Panc1 (cell line): ENCODE measurements at regions not wholly inside any gene's neighbourhood (a gene's known extent, or its start where the extent isn't known, plus 50 kb on each side); places are given as distances from the start of the nearest gene placed in this dataset.

Experiments used
- ATAC-seq: fragments of 200-7000 bp; cut with Tn5 transposase; 2 replicates; pipeline ENCODE4 v1.9.1; 2020; ENCODE audit warnings: mild to moderate bottlenecking, moderate library complexity
- BruUV-seq: library from RNA; stranded (reverse); fragments of 400-500 nt; replicated peaks from 2 replicates; lab custom pipeline; 2021; lab: Mats Ljungman, UMichigan
- CTCF ChIA-PET: fragments of 300-600 bp; sonication (Branson Sonifier 250); formaldehyde crosslinking; loops from one replicate; lab custom pipeline; 2022; ENCODE audit warnings: antibody characterized with exemption; lab: Charles Lee
- POLR2A ChIA-PET: fragments of 300-600 bp; sonication (Branson Sonifier 250); formaldehyde crosslinking; loops from one replicate; lab custom pipeline; 2022; ENCODE audit warnings: antibody characterized with exemption; lab: Charles Lee
- DNase-seq: peaks from one replicate; pipeline ENCODE4 v3.0.0-alpha.2; 2010; ENCODE audit warnings: low read depth, low spot score
- H3K27ac ChIP-seq: 2 replicates; pipeline ENCODE4 v1.5.1; 2011; ENCODE audit warnings: mild to moderate bottlenecking, low read length, inconsistent platforms
- H3K27me3 ChIP-seq: fragments of 200-500 bp; sonication (Bioruptor generic); 2 replicates; pipeline ENCODE4 v1.6.0; 2014; ENCODE audit warnings: low read length, inconsistent platforms; ENCODE audit not compliant: control insufficient read depth, insufficient read depth
- H3K36me3 ChIP-seq: fragments of 200-500 bp; sonication (Bioruptor generic); 2 replicates; pipeline ENCODE4 v1.5.1; 2014; ENCODE audit warnings: inconsistent platforms, mild to moderate bottlenecking, low read length, moderate library complexity; ENCODE audit not compliant: control insufficient read depth, insufficient read depth
- H3K4me1 ChIP-seq: 2 replicates; pipeline ENCODE4 v1.5.1; 2011; ENCODE audit warnings: inconsistent platforms, mild to moderate bottlenecking, low read length, moderate library complexity; ENCODE audit not compliant: control insufficient read depth, insufficient read depth
- H3K4me3 ChIP-seq, 2 experiments: 2 replicates each; pipeline ENCODE4 v1.5.1; 2011 to 2012; ENCODE audit warnings: low read depth in 2 of 2, low read length in 2 of 2, mild to moderate bottlenecking in 2 of 2, inconsistent platforms in 1 of 2, moderate library complexity in 1 of 2
- H3K9me3 ChIP-seq: fragments of 200-500 bp; sonication (Bioruptor generic); 2 replicates; pipeline ENCODE4 v1.5.1; 2014; ENCODE audit warnings: low read depth, mild to moderate bottlenecking, inconsistent platforms, low read length, moderate library complexity; ENCODE audit not compliant: control insufficient read depth, insufficient read depth
- POLR2AphosphoS5 ChIP-seq: IDR thresholded peaks from 2 replicates; pipeline ENCODE4 v1.6.1; 2012; ENCODE audit warnings: mild to moderate bottlenecking, low read depth, low read length, moderate library complexity
- SIN3A ChIP-seq: IDR thresholded peaks from 2 replicates; pipeline ENCODE4 v1.6.1; 2012; ENCODE audit warnings: low read depth, mild to moderate bottlenecking, low read length, moderate library complexity, borderline replicate concordance; ENCODE audit not compliant: insufficient read depth
- TCF7L2 ChIP-seq: IDR thresholded peaks from 2 replicates; pipeline ENCODE4 v1.6.1; 2011; ENCODE audit warnings: mild to moderate bottlenecking, low read depth, low read length, inconsistent platforms
- in situ Hi-C: cut with HindIII; loops from 2 replicates; pipeline ENCODE4 v1.10.0; 2016; ENCODE audit warnings: low sequenced_read_pairs, low pct_unique_long_range_greater_than_20kb
- intact Hi-C: fragments of 100-400 bp; cut with micrococcal nuclease; formaldehyde crosslinking; loops from one replicate; pipeline ENCODE4 v1.10.0; 2022; ENCODE audit not compliant: unreplicated experiment
- TF ChIP-seq, protein P1 (sequence below), 2 experiments: IDR thresholded peaks; 2 replicates each; pipeline ENCODE4 v1.6.1; 2011 to 2012; ENCODE audit warnings: low read depth in 2 of 2, control low read depth in 1 of 2, low read length in 1 of 2, mild to moderate bottlenecking in 1 of 2, moderate library complexity in 1 of 2; ENCODE audit not compliant: insufficient read depth in 1 of 2
- TF ChIP-seq, protein P2 (sequence below): fragments of 450-650 bp; IDR thresholded peaks from 2 replicates; pipeline ENCODE4 v1.5.1; 2017; ENCODE audit warnings: mild to moderate bottlenecking

DNA sequence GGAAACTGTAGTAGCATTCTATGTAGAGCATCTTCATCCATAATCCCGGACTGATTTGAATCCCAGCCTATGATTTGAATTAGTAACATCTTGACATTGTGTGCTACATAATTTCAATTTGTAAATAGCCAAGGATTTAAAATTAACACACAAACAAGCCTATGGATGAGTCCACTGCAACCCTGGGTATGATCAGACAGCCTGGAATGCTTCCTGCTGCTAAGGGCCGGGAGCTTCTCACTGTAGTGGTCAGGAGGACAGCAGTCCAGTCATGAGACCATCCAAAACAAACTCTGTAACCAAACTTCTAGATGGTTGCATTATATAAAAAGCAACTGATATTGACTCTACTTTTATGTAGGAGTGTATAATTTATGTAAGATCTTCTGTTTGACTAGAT is 539.3 kb downstream of the MTRR start:
- in situ Hi-C loops (no loop called here), intact Hi-C loops (no loop called here)
- H3K27me3 ChIP-seq: no peaks in the 10 kb centered on the region
- BruUV-seq: no TSS peak
- no peaks in the 10 kb centered on the region for H3K4me1 ChIP-seq
- POLR2A ChIA-PET: no interaction called here
- CTCF ChIA-PET: no interaction called here
- ATAC-seq (no peak), DNase-seq (no peak)
- no peak overlapping the region for H3K4me3 ChIP-seq
- no peaks in the 10 kb centered on the region for H3K9me3 ChIP-seq
- H3K27ac ChIP-seq: no peak overlapping the region
- TF ChIP-seq TCF7L2 (no peak), POLR2AphosphoS5 (no peak), SIN3A (no peak)
- TF ChIP-seq, protein P1, sequence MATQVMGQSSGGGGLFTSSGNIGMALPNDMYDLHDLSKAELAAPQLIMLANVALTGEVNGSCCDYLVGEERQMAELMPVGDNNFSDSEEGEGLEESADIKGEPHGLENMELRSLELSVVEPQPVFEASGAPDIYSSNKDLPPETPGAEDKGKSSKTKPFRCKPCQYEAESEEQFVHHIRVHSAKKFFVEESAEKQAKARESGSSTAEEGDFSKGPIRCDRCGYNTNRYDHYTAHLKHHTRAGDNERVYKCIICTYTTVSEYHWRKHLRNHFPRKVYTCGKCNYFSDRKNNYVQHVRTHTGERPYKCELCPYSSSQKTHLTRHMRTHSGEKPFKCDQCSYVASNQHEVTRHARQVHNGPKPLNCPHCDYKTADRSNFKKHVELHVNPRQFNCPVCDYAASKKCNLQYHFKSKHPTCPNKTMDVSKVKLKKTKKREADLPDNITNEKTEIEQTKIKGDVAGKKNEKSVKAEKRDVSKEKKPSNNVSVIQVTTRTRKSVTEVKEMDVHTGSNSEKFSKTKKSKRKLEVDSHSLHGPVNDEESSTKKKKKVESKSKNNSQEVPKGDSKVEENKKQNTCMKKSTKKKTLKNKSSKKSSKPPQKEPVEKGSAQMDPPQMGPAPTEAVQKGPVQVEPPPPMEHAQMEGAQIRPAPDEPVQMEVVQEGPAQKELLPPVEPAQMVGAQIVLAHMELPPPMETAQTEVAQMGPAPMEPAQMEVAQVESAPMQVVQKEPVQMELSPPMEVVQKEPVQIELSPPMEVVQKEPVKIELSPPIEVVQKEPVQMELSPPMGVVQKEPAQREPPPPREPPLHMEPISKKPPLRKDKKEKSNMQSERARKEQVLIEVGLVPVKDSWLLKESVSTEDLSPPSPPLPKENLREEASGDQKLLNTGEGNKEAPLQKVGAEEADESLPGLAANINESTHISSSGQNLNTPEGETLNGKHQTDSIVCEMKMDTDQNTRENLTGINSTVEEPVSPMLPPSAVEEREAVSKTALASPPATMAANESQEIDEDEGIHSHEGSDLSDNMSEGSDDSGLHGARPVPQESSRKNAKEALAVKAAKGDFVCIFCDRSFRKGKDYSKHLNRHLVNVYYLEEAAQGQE (IDR thresholded peaks at IDR 0.05; ENCODE audit: insufficient read depth in 1 of 2, low read depth in 2 of 2, low read length in 1 of 2): no peak
- TF ChIP-seq, protein P2, sequence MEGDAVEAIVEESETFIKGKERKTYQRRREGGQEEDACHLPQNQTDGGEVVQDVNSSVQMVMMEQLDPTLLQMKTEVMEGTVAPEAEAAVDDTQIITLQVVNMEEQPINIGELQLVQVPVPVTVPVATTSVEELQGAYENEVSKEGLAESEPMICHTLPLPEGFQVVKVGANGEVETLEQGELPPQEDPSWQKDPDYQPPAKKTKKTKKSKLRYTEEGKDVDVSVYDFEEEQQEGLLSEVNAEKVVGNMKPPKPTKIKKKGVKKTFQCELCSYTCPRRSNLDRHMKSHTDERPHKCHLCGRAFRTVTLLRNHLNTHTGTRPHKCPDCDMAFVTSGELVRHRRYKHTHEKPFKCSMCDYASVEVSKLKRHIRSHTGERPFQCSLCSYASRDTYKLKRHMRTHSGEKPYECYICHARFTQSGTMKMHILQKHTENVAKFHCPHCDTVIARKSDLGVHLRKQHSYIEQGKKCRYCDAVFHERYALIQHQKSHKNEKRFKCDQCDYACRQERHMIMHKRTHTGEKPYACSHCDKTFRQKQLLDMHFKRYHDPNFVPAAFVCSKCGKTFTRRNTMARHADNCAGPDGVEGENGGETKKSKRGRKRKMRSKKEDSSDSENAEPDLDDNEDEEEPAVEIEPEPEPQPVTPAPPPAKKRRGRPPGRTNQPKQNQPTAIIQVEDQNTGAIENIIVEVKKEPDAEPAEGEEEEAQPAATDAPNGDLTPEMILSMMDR: no peak
- no peaks in the 10 kb centered on the region for H3K36me3 ChIP-seq

DNA sequence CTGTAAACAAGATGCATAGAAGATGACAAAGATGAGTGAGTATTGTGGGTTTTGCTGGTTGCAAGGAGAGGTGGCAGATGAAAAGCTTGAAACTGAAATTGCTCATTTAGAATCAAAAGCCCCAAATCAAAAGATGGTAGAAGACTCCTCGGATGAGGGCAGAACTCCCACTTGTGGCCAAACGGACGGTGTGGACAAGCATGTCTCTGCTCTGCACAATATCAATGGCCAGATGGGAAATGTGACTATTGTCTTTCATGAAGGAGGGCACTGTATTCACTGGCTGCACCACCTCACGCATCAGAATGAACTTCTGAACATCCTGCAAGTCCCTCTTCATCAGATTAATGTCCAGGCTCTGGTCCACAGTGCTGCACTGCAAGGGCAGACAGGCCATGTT is 541.7 kb downstream of the MTRR start:
- intact Hi-C loops: no loop called here
- DNase-seq (no peak), ATAC-seq (no peak)
- POLR2A ChIA-PET: no interaction called here
- no peaks in the 10 kb centered on the region for H3K9me3 ChIP-seq
- no peak for TF ChIP-seq TCF7L2
- TF ChIP-seq, protein P2: no peak
- TF ChIP-seq, protein P1 (IDR thresholded peaks at IDR 0.05; ENCODE audit: insufficient read depth in 1 of 2, low read depth in 2 of 2, low read length in 1 of 2): no peak
- BruUV-seq: no TSS peak
- in situ Hi-C loops: no loop called here
- H3K4me3 ChIP-seq: no peak overlapping the region
- H3K27ac ChIP-seq: no peak overlapping the region
- H3K36me3 ChIP-seq: no peaks in the 10 kb centered on the region
- H3K27me3 ChIP-seq: no peaks in the 10 kb centered on the region
- H3K4me1 ChIP-seq: no peaks in the 10 kb centered on the region
- CTCF ChIA-PET: no interaction called here
